Stomach (tissue), 8 donors: ENCODE measurements at regions not wholly inside any gene's neighbourhood (a gene's known extent, or its start where the extent isn't known, plus 50 kb on each side); places are given as distances from the start of the nearest gene placed in this dataset.

Source experiments
- DNase-seq, 2 donors: peaks; one replicate each; pipeline versions ENCODE4 v3.0.0 to v3.0.0-alpha.2; 2013 to 2019
- H3K27ac ChIP-seq, 5 donors: fragments of 200-600 bp in 4 of 5; sonication (generic) in 4 of 5; one replicate each; pipeline ENCODE4 v1.5.1; 2013 to 2019; ENCODE audit warnings: mild to moderate bottlenecking in 1 of 5, moderate library complexity in 1 of 5
- H3K27me3 ChIP-seq, 3 donors: fragments of 200-600 bp; sonication (generic); one replicate each; pipeline ENCODE4 v1.5.1; 2017 to 2019; ENCODE audit warnings: mixed run types in 1 of 3
- H3K36me3 ChIP-seq, 4 donors: fragments of 200-600 bp; sonication (generic); 1 replicate in 3 of 4; 2 replicates in 1 of 4; pipeline ENCODE4 v1.5.1; 2016 to 2019
- H3K4me1 ChIP-seq, 4 donors: fragments of 200-600 bp; sonication (generic); one replicate each; pipeline ENCODE4 v1.5.1; 2016 to 2019
- H3K4me3 ChIP-seq, 4 donors: fragments of 200-600 bp; sonication (generic) in 3 of 4; one replicate each; pipeline ENCODE4 v1.5.1; 2016 to 2019; ENCODE audit warnings: mild to moderate bottlenecking in 1 of 4
- H3K9me3 ChIP-seq, 4 donors: fragments of 200-600 bp; sonication (generic); one replicate each; pipeline ENCODE4 v1.5.1; 2016 to 2019
- EP300 ChIP-seq: sonication (generic); formaldehyde crosslinking; IDR thresholded peaks from one replicate; pipeline ENCODE4 v1.6.1; 2017; ENCODE audit warnings: antibody characterized with exemption
- POLR2A ChIP-seq, 4 donors: fragments of 450-650 bp; IDR thresholded peaks; one replicate each; pipeline ENCODE4 v1.6.1; 2016; ENCODE audit warnings: antibody characterized with exemption in 4 of 4, control low read depth in 2 of 4, mild to moderate bottlenecking in 1 of 4, moderate library complexity in 1 of 4
- POLR2AphosphoS5 ChIP-seq, 3 donors: sonication (generic); formaldehyde crosslinking; IDR thresholded peaks; one replicate each; pipeline ENCODE4 v1.6.1; 2016; ENCODE audit warnings: antibody characterized with exemption in 3 of 3
- WGBS, 5 donors: extraction: QIAGEN DNeasy Blood & Tissue Kit in 3 of 5; methylation state at CpG; one replicate each; pipeline versions ENCODE4 v1.1.5 to v1.1.7; 2013 to 2018; 5-methylcytosine and 5-hydroxymethylcytosine counted together
- intact Hi-C: fragments of 100-400 bp; cut with DNase I; formaldehyde crosslinking; loops from one replicate; pipeline ENCODE4 v1.15.1; 2023; ENCODE audit warnings: low total_unique reads
- TF ChIP-seq, protein P1 (sequence below), 7 experiments: fragments of 450-650 bp in 4 of 7; fragments of 200-600 bp in 3 of 7; sonication (generic) in 3 of 7; IDR thresholded peaks; one replicate each; pipeline ENCODE4 v1.5.1; 2016 to 2019; ENCODE audit warnings: antibody characterized with exemption in 7 of 7, control low read depth in 2 of 7, mild to moderate bottlenecking in 1 of 7
- donor health status: healthy with polysubstance abuse.
- donor health status: Bipolar disorder and iron deficiency.
- donor health status: healthy.

DNA sequence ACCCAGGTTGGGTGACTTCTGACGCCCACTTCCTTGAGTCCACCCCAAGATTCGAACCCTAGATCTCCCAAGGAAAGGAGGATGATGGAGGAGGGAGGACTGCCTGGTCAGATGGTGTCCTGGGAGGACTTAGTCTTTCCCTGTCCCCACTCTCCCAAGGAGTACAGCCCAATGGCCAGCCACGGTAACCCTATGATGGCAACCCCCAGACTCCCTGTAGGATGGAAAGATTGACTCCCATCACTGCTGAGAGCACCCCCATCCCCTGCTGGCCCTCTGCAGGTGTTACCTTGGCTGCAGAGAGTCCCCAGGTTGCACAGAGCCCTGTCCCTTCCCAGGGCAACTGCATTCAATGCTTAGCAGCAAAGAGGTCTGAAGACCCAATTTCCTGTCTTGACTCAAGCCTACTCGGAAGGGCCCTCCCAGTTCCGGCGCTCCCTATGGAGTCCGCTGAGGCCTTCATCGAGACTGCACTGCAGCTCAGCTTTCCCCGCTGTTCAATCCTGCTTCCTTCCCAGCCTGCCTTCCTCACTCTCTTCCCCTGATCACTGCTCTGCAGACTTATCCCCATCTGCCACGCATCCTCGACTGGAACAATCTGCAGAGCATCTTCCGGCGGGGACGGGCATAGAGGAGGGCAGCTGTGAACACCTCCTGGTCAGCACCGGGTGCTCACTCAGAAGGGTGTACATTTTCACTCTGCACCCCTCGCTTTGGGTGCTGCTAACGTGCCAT is 50.8 kb upstream of the OCM2 start:
- 90 to 93% (median 92%) methylated on average over 16 to 17 of the region's 17 CpGs for WGBS, 5 donors
- H3K4me1 ChIP-seq, result no peaks in the 10 kb centered on the region
- no peak overlapping the region for H3K4me3 ChIP-seq
- TF ChIP-seq, protein P1, sequence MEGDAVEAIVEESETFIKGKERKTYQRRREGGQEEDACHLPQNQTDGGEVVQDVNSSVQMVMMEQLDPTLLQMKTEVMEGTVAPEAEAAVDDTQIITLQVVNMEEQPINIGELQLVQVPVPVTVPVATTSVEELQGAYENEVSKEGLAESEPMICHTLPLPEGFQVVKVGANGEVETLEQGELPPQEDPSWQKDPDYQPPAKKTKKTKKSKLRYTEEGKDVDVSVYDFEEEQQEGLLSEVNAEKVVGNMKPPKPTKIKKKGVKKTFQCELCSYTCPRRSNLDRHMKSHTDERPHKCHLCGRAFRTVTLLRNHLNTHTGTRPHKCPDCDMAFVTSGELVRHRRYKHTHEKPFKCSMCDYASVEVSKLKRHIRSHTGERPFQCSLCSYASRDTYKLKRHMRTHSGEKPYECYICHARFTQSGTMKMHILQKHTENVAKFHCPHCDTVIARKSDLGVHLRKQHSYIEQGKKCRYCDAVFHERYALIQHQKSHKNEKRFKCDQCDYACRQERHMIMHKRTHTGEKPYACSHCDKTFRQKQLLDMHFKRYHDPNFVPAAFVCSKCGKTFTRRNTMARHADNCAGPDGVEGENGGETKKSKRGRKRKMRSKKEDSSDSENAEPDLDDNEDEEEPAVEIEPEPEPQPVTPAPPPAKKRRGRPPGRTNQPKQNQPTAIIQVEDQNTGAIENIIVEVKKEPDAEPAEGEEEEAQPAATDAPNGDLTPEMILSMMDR (IDR thresholded peaks at IDR 0.05), result no peak
- no peak for TF ChIP-seq EP300
- TF ChIP-seq POLR2AphosphoS5 (IDR thresholded peaks at IDR 0.05), result no peak
- no peak for TF ChIP-seq POLR2A (IDR thresholded peaks at IDR 0.05)
- no peak overlapping the region for H3K27ac ChIP-seq
- no peaks in the 10 kb centered on the region for H3K36me3 ChIP-seq
- intact Hi-C loops, result no loop called here
- H3K27me3 ChIP-seq, result peaks cover 0 to 10% (median 0%) of the 10 kb centered on the region in 3 donors
- no peaks in the 10 kb centered on the region for H3K9me3 ChIP-seq
- no peak for DNase-seq

DNA sequence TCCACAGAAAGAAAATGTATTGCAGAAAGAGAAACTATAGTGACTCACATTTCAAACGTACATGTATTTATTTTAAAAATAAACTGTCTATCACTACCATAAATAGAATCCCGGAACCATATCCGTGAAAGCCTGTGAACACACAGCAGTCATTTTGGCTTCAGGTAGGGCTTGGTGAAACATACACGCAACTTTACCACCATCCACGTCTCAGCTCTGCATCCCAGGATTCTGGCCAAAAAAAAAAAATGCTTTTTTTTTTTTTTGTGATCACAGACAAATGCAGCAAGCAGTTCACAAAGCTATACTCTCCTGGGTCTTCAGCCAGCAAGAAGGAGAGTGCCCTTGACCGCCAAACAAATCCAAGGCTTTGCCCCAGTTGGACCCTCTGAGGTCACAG is 56.8 kb upstream of the OCM2 start:
- intact Hi-C loops, result no loop called here
- Histone ChIP-seq H3K9me3 (no peaks in the 10 kb centered on the region), H3K27ac (no peak overlapping the region), H3K4me3 (no peak overlapping the region), H3K36me3 (no peaks in the 10 kb centered on the region), H3K27me3 (peaks cover 0 to 11% (median 0%) of the 10 kb centered on the region in 3 donors), H3K4me1 (no peaks in the 10 kb centered on the region)
- no peak for DNase-seq
- 56 to 68% (median 58%) methylated on average over 6 of the region's 6 CpGs for WGBS, 5 donors
- TF ChIP-seq EP300 (no peak), POLR2A (IDR thresholded peaks at IDR 0.05) (no peak), POLR2AphosphoS5 (IDR thresholded peaks at IDR 0.05) (no peak)
- TF ChIP-seq, protein P1 (IDR thresholded peaks at IDR 0.05), result no peak

DNA sequence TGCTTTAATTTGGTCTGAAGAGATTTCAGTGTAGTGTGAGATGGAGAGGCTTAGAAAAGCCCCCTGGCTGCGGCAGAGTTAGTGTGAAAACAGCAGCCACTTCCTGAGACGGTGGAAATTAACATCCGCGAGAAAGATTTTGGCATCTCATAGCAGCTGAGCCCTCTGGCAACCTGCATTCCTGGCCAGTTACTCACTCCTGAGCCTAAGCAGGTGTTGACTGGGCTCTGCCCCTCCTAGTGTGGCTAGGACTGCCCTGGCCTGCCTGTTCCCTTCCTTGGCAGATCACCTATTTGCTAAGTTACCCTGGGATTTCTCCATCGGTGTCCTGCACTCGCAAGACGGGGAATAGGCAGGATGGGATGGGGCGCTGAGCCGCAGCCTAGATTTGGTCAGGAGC is 57.6 kb upstream of the LMTK2 start:
- Histone ChIP-seq H3K4me1 (no peaks in the 10 kb centered on the region), H3K27me3 (peaks cover 0 to 14% (median 0%) of the 10 kb centered on the region in 3 donors), H3K36me3 (no peaks in the 10 kb centered on the region), H3K27ac (no peak overlapping the region), H3K4me3 (no peak overlapping the region), H3K9me3 (no peaks in the 10 kb centered on the region)
- 73 to 86% (median 76%) methylated on average over 9 of the region's 9 CpGs for WGBS, 5 donors
- intact Hi-C loops, result no loop called here
- no peak for DNase-seq
- TF ChIP-seq, protein P1 (IDR thresholded peaks at IDR 0.05), result no peak
- TF ChIP-seq POLR2A (IDR thresholded peaks at IDR 0.05), result no peak
- TF ChIP-seq EP300, result no peak
- no peak for TF ChIP-seq POLR2AphosphoS5 (IDR thresholded peaks at IDR 0.05)

DNA sequence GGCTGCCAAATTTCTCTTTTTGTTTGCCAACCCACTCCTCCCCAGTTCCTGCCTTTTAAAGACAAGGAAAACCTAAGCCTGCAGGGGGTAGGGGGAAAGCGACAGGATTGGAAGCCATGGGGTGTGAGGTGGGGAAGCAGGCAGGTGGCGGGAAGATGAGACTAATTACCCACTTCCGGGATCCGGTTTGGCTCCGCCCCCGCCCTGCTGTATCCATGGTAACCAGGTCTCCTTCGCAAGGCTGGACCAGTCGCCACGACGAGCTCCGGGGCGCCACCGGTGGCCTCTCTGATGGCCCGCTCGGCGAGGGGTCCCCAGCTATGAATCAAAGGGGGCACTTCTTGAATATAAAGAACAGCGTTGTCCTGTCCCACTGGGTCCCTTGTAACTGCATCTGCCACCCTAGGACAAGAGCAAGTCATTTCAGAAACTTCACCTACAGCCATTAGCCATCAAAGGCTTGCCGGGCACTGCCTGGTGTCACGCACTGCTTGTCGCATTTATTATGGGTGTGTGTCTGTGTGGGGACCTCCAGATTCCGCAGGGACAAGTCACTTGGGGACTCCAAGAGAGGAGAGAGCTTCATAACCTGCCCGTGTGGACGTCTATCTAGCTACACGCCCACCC is 55.4 kb upstream of the LMTK2 start:
- H3K4me3 ChIP-seq, result no peak overlapping the region
- peak; percentile 27 to 36 for DNase-seq
- peaks cover 0 to 14% (median 0%) of the 10 kb centered on the region in 3 donors for H3K27me3 ChIP-seq
- no peaks in the 10 kb centered on the region for H3K9me3 ChIP-seq
- intact Hi-C loops, result no loop called here
- TF ChIP-seq EP300, result no peak
- TF ChIP-seq, protein P1 (IDR thresholded peaks at IDR 0.05), result no peak
- TF ChIP-seq POLR2A (IDR thresholded peaks at IDR 0.05), result no peak
- no peaks in the 10 kb centered on the region for H3K36me3 ChIP-seq
- 15 to 20% (median 19%) methylated on average over 22 to 24 of the region's 24 CpGs for WGBS, 5 donors
- no peak overlapping the region for H3K27ac ChIP-seq
- no peaks in the 10 kb centered on the region for H3K4me1 ChIP-seq
